ENCODE measurements at regions not wholly inside any gene's neighbourhood (a gene's known extent, or its start where the extent isn't known, plus 50 kb on each side); places are given as distances from the start of the nearest gene placed in this dataset.
A peak's percentile ranks its signal among the peaks of the same experiment; 100 is the strongest.

DNA sequence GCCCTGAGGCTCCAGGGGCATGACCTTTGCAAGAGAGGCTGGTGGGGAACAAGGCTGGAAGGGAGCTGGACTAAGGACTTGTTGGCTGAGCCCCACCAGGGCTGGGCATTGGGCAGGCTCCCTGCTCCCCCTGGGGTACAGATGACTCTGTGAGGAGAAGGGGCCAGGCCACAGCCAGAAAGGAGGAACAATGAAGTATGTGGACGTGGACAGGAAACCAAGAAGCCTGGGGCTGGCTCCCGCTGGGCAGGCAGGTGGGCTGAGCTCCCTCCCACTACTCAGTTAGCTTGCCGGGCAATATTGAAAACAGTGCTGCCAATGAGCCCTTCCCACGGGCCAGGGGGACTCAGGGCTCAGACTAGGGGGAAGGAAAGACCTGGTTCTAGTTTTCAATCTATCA is 66.1 kb upstream of the SPTLC1 start:
- ATAC-seq (peak in 1 of 8 donors; percentile 14), DNase-seq (no peak)
- Histone ChIP-seq H3K4me1 (peaks cover 0 to 4% (median 0%) of the 10 kb centered on the region in 9 donors), H3K27ac (no peak overlapping the region), H3K4me3 (no peak overlapping the region), H3K9me3 (peaks cover 0 to 10% (median 0%) of the 10 kb centered on the region in 11 donors), H3K27me3 (no peaks in the 10 kb centered on the region), H3K36me3 (no peaks in the 10 kb centered on the region)
- TF ChIP-seq, protein P1, sequence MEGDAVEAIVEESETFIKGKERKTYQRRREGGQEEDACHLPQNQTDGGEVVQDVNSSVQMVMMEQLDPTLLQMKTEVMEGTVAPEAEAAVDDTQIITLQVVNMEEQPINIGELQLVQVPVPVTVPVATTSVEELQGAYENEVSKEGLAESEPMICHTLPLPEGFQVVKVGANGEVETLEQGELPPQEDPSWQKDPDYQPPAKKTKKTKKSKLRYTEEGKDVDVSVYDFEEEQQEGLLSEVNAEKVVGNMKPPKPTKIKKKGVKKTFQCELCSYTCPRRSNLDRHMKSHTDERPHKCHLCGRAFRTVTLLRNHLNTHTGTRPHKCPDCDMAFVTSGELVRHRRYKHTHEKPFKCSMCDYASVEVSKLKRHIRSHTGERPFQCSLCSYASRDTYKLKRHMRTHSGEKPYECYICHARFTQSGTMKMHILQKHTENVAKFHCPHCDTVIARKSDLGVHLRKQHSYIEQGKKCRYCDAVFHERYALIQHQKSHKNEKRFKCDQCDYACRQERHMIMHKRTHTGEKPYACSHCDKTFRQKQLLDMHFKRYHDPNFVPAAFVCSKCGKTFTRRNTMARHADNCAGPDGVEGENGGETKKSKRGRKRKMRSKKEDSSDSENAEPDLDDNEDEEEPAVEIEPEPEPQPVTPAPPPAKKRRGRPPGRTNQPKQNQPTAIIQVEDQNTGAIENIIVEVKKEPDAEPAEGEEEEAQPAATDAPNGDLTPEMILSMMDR (IDR thresholded peaks at IDR 0.05): no peak
- intact Hi-C loops (cut with DNase I): no loop called here
- 73 to 77% methylated on average over 4 of the region's 4 CpGs for WGBS, 2 donors

DNA sequence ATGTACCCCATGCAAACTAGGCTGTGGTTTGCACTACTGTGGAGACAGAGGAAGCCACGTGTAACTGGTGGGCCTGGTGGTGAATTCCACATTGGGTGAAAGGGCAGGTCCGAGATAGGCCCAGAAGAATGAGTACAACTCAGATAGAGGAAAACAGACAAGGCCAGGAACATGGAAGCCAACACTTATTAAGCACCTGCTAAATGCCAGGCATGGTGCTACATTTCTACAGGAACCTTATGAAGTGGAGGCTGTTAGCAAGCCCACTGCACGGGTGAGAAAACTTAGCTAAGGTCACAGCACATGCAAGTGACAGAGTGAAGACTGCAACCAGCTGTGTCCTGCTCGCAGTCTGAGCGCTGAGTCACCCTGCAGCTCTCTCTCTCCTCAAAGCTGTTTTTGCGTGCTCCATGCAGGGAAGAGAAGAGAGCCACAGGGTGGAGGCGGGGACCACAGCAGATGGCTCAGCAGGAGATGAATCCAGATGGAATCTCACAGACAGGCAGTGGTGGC is 65.5 kb upstream of the SPTLC1 start:
- TF ChIP-seq, protein P1 (IDR thresholded peaks at IDR 0.05): no peak
- 61 to 62% methylated on average over 7 of the region's 7 CpGs for WGBS, 2 donors
- no peak overlapping the region for H3K27ac ChIP-seq
- DNase-seq (no peak), ATAC-seq (peak in 5 of 8 donors; percentile 55 to 77 (median 72))
- intact Hi-C loops (cut with DNase I): no loop called here
- H3K4me3 ChIP-seq: no peak overlapping the region
- no peaks in the 10 kb centered on the region for H3K36me3 ChIP-seq
- peaks cover 0 to 4% (median 0%) of the 10 kb centered on the region in 9 donors for H3K4me1 ChIP-seq
- H3K9me3 ChIP-seq: peaks cover 0 to 10% (median 0%) of the 10 kb centered on the region in 11 donors
- no peaks in the 10 kb centered on the region for H3K27me3 ChIP-seq

DNA sequence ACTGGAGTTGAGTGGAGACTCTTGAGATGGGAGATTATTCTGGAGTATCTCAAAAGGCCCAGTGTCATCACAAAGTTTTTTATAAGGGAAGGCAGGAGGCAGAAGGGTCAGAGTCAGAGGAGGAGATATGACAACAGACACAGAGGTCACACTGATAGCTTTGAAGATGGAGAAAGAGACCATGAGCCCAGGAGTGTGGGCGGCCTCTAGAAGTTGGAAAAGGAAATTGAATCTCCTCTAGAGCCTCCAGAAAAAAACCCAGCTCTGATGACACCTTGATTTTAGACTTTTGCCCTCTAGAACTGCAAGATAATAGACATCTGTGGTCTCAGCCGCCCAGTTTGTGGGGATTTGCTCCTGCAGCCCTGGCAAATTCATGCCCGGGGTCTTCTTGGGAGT is 64.8 kb upstream of the SPTLC1 start:
- Histone ChIP-seq H3K27ac (no peak overlapping the region), H3K4me3 (no peak overlapping the region), H3K9me3 (peaks cover 0 to 10% (median 0%) of the 10 kb centered on the region in 11 donors), H3K27me3 (no peaks in the 10 kb centered on the region), H3K4me1 (peaks cover 0 to 4% (median 0%) of the 10 kb centered on the region in 9 donors), H3K36me3 (no peaks in the 10 kb centered on the region)
- WGBS, 2 donors: 95 to 97% methylated on average over 3 of the region's 3 CpGs
- intact Hi-C loops (cut with DNase I): no loop called here
- no peak for DNase-seq
- ATAC-seq: no peak
- TF ChIP-seq, protein P1 (IDR thresholded peaks at IDR 0.05): no peak

DNA sequence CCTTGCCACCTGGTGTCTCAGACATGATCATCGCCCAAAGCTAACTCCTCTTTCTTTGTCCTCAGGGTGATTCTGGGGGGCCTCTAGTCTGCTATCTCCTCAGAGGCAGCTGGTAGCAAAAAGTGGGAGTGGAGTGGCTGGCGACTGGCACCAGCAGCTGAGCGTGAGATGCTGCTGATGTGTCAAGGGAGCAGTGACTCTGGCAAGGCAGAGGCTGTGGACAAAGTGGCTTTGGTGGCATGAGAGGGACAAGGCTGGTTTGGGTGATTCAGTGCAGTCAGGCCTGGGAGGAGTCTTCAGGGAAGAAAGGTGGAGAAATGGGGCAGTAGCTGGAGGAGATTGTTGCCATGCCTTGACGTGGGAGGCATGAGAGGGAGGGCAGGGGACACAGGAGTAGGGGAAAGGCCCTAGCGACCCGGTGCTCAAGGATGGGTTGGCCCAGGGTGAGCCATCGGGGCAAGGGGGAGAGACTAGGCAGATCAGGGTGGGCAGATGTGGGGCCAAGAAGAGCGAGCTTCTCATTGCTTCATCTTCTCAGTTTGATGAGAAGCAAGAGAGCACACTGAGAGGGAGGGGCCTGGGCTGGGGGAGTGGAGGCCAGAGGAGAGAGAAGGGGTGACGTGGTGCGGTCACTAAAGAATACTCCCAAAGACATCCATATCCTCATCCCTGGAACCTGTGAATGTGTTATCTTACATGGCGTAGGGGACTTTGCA is 64.2 kb upstream of the SPTLC1 start:
- ATAC-seq (no peak), DNase-seq (no peak)
- Histone ChIP-seq H3K9me3 (peaks cover 0 to 10% (median 0%) of the 10 kb centered on the region in 11 donors), H3K27ac (no peak overlapping the region), H3K36me3 (no peaks in the 10 kb centered on the region), H3K4me1 (peaks cover 0 to 4% (median 0%) of the 10 kb centered on the region in 9 donors), H3K4me3 (no peak overlapping the region), H3K27me3 (no peaks in the 10 kb centered on the region)
- intact Hi-C loops (cut with DNase I): no loop called here
- WGBS, 2 donors: 90 to 92% methylated on average over 11 of the region's 11 CpGs
- TF ChIP-seq, protein P1 (IDR thresholded peaks at IDR 0.05): no peak

Measured in heart right ventricle (tissue), 16 donors.